Type B pancreatic cell (in vitro differentiated cells): ENCODE measurements at regions not wholly inside any gene's neighbourhood (a gene's known extent, or its start where the extent isn't known, plus 50 kb on each side); places are given as distances from the start of the nearest gene placed in this dataset.
"Not testable (repeated sequence)": the region's sequence is repeated elsewhere in the genome, so short reads cannot be mapped to it uniquely, and the experiment has no call there.

Source experiments
- DNase-seq: peaks from one replicate; pipeline ENCODE4 v3.0.0; 2021; ENCODE audit warnings: mixed read lengths; ENCODE audit not compliant: unreplicated experiment; ENCODE audit errors: extremely low spot score
- H3K27ac Mint-ChIP-seq: 2 replicates; pipeline ENCODE4 v1.8.0; 2021; ENCODE audit warnings: mild to moderate bottlenecking, mixed read lengths
- H3K27me3 Mint-ChIP-seq: 2 replicates; pipeline ENCODE4 v1.8.0; 2021; ENCODE audit warnings: mixed read lengths
- H3K36me3 Mint-ChIP-seq: 2 replicates; pipeline ENCODE4 v1.8.0; 2021; ENCODE audit warnings: mixed read lengths
- H3K4me1 Mint-ChIP-seq: one replicate; pipeline ENCODE4 v1.8.0; 2021; ENCODE audit warnings: mixed read lengths; ENCODE audit not compliant: unreplicated experiment
- H3K4me3 Mint-ChIP-seq: 2 replicates; pipeline ENCODE4 v1.8.0; 2021; ENCODE audit warnings: mild to moderate bottlenecking, mixed read lengths
- H3K9me3 Mint-ChIP-seq: 2 replicates; pipeline ENCODE4 v1.8.0; 2021; ENCODE audit warnings: mixed read lengths
- TF ChIP-seq, protein P1 (sequence below): fragments of 200-600 bp; sonication (generic); conservative IDR thresholded peaks from 2 replicates; pipeline ENCODE4 v1.5.0; 2021; ENCODE audit warnings: antibody characterized with exemption, mild to moderate bottlenecking

DNA sequence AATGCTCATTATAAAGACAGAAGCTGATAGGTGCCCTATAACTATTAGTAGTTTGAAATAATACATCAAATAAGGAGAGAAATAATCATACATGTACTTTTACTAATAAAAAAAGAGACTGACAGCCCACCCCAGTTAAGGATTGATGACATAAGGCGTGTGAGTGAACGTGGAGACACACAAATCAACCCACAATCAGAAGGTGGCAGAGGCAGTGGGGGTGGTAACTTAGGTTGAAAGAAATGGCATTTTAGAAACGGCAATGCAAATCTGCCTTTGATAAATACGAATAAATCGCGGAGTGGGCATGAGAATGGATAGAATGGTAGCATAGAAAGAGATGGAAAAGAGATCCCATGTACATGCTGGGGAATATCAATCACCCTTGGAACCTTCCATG lies 256.2 kb upstream of the ATP10A start:
- Mint-ChIP-seq H3K4me3 (no peak overlapping the region), H3K36me3 (no peaks in the 10 kb centered on the region), H3K4me1 (peaks cover 10% of the 10 kb centered on the region), H3K27ac (no peak overlapping the region), H3K9me3 (peaks cover 8% of the 10 kb centered on the region), H3K27me3 (no peaks in the 10 kb centered on the region)
- DNase-seq, result no peak
- TF ChIP-seq, protein P1, sequence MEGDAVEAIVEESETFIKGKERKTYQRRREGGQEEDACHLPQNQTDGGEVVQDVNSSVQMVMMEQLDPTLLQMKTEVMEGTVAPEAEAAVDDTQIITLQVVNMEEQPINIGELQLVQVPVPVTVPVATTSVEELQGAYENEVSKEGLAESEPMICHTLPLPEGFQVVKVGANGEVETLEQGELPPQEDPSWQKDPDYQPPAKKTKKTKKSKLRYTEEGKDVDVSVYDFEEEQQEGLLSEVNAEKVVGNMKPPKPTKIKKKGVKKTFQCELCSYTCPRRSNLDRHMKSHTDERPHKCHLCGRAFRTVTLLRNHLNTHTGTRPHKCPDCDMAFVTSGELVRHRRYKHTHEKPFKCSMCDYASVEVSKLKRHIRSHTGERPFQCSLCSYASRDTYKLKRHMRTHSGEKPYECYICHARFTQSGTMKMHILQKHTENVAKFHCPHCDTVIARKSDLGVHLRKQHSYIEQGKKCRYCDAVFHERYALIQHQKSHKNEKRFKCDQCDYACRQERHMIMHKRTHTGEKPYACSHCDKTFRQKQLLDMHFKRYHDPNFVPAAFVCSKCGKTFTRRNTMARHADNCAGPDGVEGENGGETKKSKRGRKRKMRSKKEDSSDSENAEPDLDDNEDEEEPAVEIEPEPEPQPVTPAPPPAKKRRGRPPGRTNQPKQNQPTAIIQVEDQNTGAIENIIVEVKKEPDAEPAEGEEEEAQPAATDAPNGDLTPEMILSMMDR, result no peak

DNA sequence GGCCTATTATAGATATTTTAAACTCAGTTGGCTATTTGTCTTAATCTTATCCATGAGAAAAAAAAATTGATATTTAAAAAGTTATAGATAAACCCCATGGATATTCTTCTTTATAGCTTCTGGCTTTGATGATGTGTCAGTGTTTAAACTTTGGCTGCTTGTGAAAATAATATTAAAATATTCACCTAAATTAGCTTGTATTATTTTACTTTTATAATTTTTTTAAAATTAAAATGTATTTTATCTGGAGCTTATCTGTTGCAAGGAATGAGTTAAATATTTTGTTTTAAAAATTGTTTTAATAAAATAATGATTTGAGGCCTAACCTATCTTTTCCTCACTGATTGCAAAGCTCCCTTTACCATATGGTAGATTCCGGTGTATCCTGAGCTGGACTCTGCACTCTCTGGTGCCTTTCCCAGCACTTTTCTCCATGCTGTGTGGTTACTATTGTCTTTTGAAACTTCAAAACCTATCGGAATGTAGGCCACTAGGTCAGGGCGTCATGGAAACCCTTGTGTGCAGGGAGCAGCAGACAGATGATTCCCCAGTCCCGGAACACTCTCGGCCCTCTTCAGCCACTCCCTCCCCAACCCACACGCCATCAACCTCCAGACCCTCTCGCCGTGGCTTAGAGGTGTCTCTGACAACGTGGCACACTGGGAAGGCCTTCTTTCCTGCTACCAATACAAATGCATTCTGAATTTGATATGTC lies 252.3 kb upstream of the ATP10A start:
- peaks cover 10% of the 10 kb centered on the region for H3K4me1 Mint-ChIP-seq
- H3K36me3 Mint-ChIP-seq, result no peaks in the 10 kb centered on the region
- peaks cover 8% of the 10 kb centered on the region for H3K9me3 Mint-ChIP-seq
- no peaks in the 10 kb centered on the region for H3K27me3 Mint-ChIP-seq
- no peak overlapping the region for H3K27ac Mint-ChIP-seq
- TF ChIP-seq, protein P1, result no peak
- H3K4me3 Mint-ChIP-seq, result no peak overlapping the region
- no peak for DNase-seq

DNA sequence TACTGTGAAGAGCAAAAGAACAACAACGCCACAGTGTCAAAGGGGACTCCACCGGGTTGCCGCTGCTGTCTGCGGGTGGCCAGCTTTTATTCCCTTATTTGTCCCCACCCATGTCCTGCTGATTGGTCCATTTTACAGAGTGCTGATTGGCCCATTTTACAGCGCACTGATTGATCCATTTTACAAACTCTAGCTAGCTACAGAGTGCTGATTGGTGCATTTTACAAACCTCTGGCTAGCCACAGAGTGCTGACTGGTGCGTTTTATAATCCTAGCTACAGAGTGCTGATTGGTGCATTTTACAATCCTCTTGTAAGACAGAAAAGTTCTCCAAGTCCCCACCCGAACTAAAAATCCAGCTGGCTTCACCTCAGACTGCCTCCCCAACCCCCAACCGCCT lies 251.0 kb upstream of the ATP10A start:
- not testable (repeated sequence) for DNase-seq, H3K9me3 Mint-ChIP-seq, H3K27ac Mint-ChIP-seq, H3K36me3 Mint-ChIP-seq, H3K4me1 Mint-ChIP-seq, H3K4me3 Mint-ChIP-seq, H3K27me3 Mint-ChIP-seq

DNA sequence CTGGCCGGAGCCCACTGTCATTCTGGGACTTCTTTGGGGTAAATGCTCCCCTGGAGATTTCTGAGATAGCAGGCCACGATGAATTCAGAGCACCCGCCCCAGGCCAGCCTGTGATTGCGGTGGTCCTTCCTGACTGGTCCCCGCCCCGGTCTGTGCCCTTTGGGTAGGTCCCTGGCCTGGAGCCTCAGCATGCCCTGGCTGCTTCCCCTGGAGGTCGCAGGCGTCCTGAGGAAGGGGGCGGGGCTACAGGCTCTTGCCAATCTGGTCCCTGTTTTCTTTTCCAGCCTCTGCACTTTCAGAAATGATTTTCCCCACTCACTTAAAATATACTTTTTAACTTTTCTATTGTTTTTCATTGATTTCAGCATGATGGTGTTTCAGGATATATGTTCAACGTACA lies 250.2 kb upstream of the ATP10A start:
- no peak overlapping the region for H3K4me3 Mint-ChIP-seq
- H3K27me3 Mint-ChIP-seq, result no peaks in the 10 kb centered on the region
- TF ChIP-seq, protein P1, result no peak
- H3K9me3 Mint-ChIP-seq, result no peaks in the 10 kb centered on the region
- peaks cover 10% of the 10 kb centered on the region for H3K4me1 Mint-ChIP-seq
- no peak for DNase-seq
- H3K36me3 Mint-ChIP-seq, result no peaks in the 10 kb centered on the region
- no peak overlapping the region for H3K27ac Mint-ChIP-seq

DNA sequence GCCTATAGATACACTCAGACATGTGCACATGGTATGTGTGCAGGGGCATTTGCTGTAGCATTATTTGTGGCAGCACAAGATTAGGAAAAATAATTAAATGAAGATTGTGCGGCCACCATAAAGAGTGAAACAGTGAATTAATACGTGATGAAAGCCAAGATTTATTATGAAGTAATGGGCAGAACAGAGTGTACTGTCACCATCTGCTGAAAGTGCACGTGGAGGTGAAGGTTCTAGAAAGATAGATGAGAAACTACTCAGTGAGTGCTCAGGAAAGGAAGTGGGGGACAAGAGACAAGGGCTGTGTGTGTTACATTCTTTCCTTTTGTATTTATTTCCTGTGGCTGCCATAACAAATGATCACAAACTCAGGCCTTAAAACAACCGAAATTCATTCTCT lies 246.1 kb upstream of the ATP10A start:
- H3K9me3 Mint-ChIP-seq, result no peaks in the 10 kb centered on the region
- DNase-seq, result no peak
- H3K4me1 Mint-ChIP-seq, result no peaks in the 10 kb centered on the region
- no peaks in the 10 kb centered on the region for H3K36me3 Mint-ChIP-seq
- H3K4me3 Mint-ChIP-seq, result no peak overlapping the region
- H3K27ac Mint-ChIP-seq, result no peak overlapping the region
- TF ChIP-seq, protein P1, result no peak
- no peaks in the 10 kb centered on the region for H3K27me3 Mint-ChIP-seq

DNA sequence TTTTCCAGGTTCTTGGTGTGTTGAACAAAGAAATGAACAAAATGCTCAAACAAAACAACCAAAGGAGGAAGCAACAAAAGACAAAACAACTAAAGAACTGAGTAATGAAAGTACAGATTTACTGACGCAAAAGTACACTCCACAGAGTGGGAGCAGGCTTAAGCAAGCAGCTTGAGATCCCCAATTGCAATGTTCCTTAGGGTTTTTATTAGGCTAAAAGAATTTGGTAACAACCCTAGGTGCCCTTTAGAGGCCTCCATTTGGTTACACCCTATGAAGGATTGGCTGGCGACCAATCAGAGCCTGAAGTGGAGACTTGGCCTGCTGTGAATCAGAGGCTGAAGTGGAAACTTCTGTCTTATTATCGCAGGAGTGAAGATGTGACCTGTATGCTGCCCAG lies 243.4 kb upstream of the ATP10A start:
- Mint-ChIP-seq H3K4me3 (no peak overlapping the region), H3K27ac (no peak overlapping the region), H3K9me3 (peaks cover 5% of the 10 kb centered on the region), H3K36me3 (no peaks in the 10 kb centered on the region), H3K4me1 (peaks cover 5% of the 10 kb centered on the region), H3K27me3 (no peaks in the 10 kb centered on the region)
- DNase-seq, result no peak
- TF ChIP-seq, protein P1, result no peak
